IMR-90 (cell line): ENCODE measurements at regions not wholly inside any gene's neighbourhood (a gene's known extent, or its start where the extent isn't known, plus 50 kb on each side); places are given as distances from the start of the nearest gene placed in this dataset.

Experiments used
- CEBPB ChIP-seq: IDR thresholded peaks from 2 replicates; pipeline ENCODE4 v1.6.1; 2012; ENCODE audit warnings: low read depth, low read length, improper control_type of control experiment
- CTCF ChIP-seq: conservative IDR thresholded peaks from 2 replicates; pipeline ENCODE4 v1.5.1; 2012; ENCODE audit warnings: mild to moderate bottlenecking, low read depth, low read length, improper control_type of control experiment
- FOS ChIP-seq: fragments of 150-350 bp; IDR thresholded peaks from 2 replicates; pipeline ENCODE4 v1.6.1; 2016; ENCODE audit warnings: low read depth, low read length
- MXI1 ChIP-seq: IDR thresholded peaks from 2 replicates; pipeline ENCODE4 v1.6.1; 2012; ENCODE audit warnings: low read depth, mild to moderate bottlenecking, low read length, moderate library complexity, borderline replicate concordance
- NFE2L2 ChIP-seq: fragments of 150-350 bp; IDR thresholded peaks from 2 replicates; pipeline ENCODE4 v1.6.1; 2016; ENCODE audit warnings: low read depth, mild to moderate bottlenecking, low read length
- POLR2A ChIP-seq: IDR thresholded peaks from 2 replicates; pipeline ENCODE4 v1.6.1; 2012; ENCODE audit warnings: mild to moderate bottlenecking, low read depth, low read length
- RAD21 ChIP-seq: IDR thresholded peaks from 2 replicates; pipeline ENCODE4 v1.6.1; 2012; ENCODE audit warnings: low read length, improper control_type of control experiment
- RCOR1 ChIP-seq: IDR thresholded peaks from 2 replicates; pipeline ENCODE4 v1.6.1; 2012; ENCODE audit warnings: mild to moderate bottlenecking, low read length, improper control_type of control experiment; ENCODE audit not compliant: insufficient replicate concordance

DNA sequence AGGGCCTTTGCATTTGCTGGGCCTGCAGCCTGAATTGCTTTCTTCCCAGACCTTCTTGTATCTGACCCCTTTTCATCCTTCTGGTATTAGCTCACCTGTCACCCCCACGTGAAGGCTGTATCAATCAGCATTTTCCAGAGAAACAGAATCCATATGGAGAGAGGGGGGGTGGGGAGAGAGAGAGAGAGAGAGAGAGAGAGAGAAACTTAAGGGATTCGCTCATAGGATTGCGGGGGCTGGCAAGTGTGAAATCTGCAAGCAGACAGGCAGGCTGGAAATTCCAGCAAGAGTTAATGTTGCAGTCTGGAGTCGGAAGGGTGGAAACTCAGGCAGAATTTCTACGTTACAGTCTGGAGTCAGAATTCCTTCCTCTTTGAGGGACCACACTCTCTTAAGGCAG is 410.7 kb upstream of the SULF2 start:
- TF ChIP-seq RAD21 (no peak), CTCF (no peak), MXI1 (no peak), POLR2A (no peak), RCOR1 (no peak), NFE2L2 (no peak), CEBPB (no peak), FOS (no peak)
